HG02938 (cell line): ENCODE measurements at regions not wholly inside any gene's neighbourhood (a gene's known extent, or its start where the extent isn't known, plus 50 kb on each side); places are given as distances from the start of the nearest gene placed in this dataset.

Experiments
- ATAC-seq: cut with Tn5 transposase; IDR thresholded peaks from one replicate; pipeline ENCODE4 v1.9.1; 2021; ENCODE audit warnings: mild to moderate bottlenecking, moderate library complexity; ENCODE audit not compliant: unreplicated experiment

DNA sequence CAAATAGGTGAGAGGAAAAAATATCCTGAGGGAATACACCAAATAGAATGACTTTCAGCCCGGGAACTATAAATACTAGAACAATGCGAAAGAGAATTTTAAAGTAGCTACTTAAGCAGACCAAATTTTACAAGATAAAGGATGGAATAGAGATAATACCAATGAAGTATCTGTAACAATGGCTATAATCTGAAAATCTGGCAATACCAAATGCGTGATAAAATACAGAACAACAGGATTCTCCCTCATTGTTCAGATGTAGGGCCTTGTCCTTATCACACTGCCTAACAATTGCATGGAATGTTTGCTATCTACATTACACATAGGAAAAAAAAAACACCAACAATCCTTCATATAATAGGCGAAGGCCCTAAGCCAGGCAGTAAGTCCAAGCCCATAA lies 815.4 kb upstream of the MDGA2 start:
- no peak for ATAC-seq

- no peak for ATAC-seq
Measured at GRCh38 chr14:48473944-48474343, 798.5 kb upstream of the MDGA2 start.

DNA sequence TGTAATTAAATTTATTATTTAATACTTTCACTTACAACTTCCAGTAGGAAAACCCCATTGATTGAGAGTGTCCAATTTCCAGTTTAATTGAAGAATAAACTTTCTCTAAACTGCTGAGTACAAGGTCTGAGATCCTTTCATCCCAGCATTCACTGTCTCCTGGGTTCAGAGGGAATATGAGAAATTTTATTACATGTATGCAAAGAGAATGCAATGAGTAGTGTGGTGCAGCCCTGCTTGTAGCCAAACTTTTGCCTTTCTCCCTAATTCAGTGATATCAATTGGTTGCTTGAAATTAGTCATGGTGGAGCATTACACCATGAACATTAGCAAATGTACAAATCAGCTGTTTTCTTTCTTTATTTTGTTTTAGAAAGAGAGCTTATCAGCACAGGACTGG lies 780.6 kb upstream of the MDGA2 start:
- no peak for ATAC-seq

DNA sequence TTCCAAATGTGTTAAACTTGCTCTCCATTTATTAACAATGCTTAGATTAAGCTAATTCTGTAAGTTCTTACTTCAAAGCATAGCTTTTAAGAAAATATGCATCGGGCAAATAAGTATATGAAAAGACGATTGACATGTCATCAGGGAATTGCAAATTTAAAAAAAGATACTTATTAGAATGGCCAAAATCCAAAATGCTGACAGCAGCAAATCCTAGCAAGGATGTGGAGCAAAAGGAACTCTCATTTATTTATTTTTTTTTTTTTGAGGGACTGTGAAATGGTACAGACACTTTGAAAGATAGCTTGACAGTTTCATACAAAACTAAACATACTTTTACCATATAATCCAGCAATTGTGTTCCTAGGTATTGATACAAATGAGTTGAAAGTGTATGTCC lies 779.5 kb upstream of the MDGA2 start:
- no peak for ATAC-seq

- no peak for ATAC-seq
Measured at GRCh38 chr14:48452437-48452995, 777.1 kb upstream of the MDGA2 start.

GRCh38 chr14:48435221-48435620 lies 759.8 kb upstream of the MDGA2 start:
- no peak for ATAC-seq

DNA sequence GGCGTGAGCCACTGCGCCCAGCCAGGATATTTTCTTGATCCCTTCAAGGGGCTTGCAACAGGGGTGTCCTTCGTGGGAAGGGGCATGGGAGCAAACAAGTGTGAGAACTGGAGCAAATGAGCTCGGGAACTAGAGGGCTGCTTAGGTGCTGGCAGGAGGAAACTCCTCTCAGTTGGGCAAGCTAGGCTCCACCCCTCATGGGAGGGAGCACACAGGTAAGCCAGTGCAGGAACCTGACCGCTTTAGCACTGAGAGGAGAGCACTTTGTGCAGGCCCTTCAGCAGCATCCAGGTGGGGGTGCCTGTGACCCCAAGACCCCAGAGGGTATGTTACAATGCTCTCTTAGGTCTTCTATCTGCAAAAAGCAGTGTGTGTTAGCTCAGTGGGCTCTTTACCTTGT lies 755.4 kb upstream of the MDGA2 start:
- ATAC-seq: no peak

DNA sequence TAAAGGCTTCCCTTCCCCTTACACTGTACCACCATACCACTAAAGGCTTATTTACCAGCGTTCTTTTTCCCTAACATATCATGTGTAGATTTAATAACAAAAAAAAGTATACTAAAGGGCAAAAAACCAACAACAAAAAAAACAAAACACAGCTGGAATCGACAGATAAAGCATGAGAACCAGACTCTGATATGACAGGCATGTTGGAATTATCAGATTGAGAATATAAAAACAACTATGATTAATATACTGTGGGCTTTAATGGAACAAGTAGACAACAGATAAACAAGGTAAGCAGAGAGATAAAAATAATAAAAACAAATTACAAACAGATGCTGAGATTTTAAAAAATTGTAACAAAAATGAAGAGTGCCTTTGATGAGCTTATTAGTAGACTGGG lies 754.1 kb upstream of the MDGA2 start:
- no peak for ATAC-seq

- ATAC-seq: no peak
Measured at GRCh38 chr14:48417715-48418500, 742.5 kb upstream of the MDGA2 start.

GRCh38 chr14:48401321-48401720 lies 725.9 kb upstream of the MDGA2 start:
- no peak for ATAC-seq

DNA sequence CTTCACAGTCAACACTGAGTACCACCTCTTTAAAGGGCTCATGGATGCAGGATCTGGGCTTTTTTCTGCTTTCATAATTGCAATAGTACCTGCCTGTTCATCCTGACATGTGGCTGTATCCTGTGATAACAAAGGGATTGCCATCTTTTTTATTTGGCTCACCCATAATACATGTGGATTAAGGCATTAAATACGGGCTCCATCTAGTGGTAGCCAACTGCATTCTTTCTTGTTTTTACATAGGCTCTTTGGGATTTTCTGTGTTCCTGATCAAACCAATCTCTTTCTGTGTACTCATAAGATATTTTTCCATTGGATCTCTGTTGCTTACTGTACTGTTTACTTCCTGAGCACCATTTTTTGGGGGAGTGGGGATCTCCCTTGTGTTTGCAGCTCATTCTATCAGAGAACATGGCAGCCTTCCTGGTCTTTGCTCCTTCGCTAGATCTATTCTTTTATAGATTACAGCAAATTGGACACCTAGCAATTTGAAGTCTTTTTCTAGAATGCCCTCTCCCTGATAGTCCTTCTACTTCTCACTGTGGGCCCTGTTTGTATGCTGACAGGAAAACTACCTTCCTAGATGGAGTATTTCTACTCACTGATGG lies 723.4 kb upstream of the MDGA2 start:
- ATAC-seq: no peak

DNA sequence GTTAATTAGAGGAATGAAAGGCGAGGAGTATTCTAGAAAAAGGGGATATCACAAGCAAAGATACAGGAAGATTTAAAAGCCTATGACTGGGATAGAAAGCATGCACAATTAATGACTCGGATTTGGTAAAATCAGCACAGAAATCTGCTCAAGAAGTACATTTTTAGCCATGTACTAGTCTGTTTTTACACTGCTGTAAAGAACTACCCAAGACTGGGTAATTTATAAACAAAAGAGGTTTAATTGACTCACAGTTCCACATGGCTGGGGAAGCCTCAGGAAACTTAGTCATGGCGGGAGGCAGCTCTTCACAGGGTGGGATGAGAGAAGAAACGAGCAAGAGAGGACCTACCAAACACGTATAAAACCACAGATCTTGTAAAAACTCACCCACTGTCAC lies 716.3 kb upstream of the MDGA2 start:
- no peak for ATAC-seq

- no peak for ATAC-seq
Measured at GRCh38 chr14:48390346-48390745, 714.9 kb upstream of the MDGA2 start.

- ATAC-seq: no peak
Measured at GRCh38 chr14:48384821-48385220, 709.4 kb upstream of the MDGA2 start.

DNA sequence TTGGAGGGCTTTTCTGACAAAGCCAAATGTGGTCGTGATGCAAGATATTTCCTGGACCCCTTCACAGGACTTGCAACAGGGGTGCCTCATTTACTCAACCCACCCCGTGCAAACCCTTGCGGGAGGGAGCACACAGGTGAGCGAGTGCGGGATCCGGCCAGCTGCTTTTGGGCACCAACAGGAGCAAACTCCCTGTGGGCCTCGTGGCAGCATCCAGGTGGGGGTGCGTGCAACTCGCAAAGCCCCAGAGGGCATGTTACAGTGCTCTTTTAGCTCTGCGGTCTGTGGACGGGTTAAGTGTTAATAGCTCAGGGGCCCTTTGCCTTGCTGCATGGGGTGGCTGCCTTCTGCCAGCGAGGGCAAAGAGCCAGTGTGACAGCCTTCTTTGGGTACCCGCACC lies 707.6 kb upstream of the MDGA2 start:
- no peak for ATAC-seq

DNA sequence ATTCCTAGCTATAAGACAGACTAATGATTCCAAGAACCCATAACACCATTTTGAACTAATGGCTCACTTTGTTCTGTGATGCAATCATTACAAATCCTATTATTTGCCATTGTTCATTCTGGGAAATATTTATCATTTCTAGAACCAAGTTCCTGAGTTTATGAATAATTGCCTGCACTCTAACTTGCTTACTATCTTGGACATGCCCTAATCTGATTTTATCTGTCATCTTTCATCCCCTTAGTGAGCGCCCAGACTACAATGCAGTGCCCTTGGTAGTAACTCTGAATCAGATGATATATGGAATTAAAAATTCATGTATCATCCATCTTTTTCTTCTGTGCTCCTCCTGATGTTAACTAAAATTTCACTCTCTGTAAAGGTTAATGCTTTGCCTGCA lies 703.1 kb upstream of the MDGA2 start:
- no peak for ATAC-seq

DNA sequence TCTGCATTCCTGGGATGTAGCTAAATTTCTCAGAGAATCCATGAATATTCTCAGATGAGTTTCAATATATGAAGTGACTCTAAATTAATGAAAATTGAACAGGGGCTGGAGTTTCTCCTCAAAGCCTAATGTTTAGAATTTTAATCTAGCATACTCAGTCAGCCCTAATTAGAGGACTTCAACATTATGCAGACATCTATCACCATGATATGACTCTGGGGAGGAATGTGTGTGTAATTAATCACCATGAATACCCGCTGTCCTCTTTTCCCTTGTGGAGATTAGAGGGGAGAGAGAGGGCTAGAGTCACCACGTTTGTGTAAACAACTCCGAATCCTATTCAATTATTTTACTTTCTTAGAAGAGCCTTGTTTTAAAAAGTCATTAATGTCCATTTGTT lies 698.6 kb upstream of the MDGA2 start:
- no peak for ATAC-seq

GRCh38 chr14:48350971-48351370 lies 675.6 kb upstream of the MDGA2 start:
- ATAC-seq: no peak

- no peak for ATAC-seq
Measured at GRCh38 chr14:48349689-48350088, 674.3 kb upstream of the MDGA2 start.

GRCh38 chr14:48341069-48341468 lies 665.7 kb upstream of the MDGA2 start:
- no peak for ATAC-seq

DNA sequence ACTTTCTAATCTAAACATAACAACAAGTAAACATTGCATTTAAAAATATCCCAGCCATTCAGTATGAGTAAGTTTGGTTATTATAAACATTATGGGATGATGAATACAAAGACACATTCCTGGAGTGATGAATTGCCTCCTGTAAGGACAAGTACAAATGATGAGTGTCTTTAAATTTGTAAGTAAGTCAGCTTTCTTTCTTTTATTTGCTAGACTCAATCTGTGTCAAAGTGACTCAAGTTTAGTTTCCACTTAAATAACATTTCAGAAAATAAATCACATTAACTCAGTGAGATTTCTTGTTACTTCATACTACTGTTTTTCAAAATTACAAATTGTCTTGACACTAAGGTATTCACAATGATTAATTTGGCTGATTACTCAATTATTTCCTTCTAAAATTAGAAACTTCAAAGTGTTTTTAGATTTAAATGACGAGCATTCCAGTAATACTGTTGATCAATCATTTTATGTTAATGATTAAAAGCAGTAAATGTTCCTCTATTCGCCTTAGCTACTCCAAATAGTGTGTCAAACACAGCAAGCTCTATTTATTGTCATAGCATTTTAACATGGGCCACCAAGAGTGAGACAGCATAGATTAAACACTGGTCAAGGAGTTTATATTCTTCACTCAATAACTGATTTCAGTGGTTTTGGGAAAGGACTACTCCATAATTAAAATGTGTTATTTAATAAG lies 658.0 kb upstream of the MDGA2 start:
- ATAC-seq: no peak

DNA sequence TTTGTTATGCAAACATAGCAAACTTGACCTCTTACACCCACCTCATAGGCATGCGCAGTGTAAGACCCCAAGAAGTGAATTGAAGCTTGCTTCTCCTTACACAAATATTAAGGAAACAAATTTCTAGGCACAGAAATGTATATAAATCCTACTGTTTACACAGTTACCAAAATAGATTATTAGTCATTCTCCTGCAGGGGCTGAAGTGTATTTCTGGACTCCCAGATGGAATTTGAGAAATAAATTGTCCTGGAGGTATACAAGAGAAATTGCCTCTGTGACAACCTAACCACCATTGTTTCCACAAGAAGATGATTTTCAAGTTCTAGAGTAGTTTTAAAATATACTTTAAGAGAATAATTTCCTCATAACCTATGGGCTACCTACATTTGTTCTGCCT lies 656.0 kb upstream of the MDGA2 start:
- no peak for ATAC-seq
